HG02588 (cell line): ENCODE measurements at regions not wholly inside any gene's neighbourhood (a gene's known extent, or its start where the extent isn't known, plus 50 kb on each side); places are given as distances from the start of the nearest gene placed in this dataset.
"Not testable (repeated sequence)": the region's sequence is repeated elsewhere in the genome, so short reads cannot be mapped to it uniquely, and the experiment has no call there.

Experiments
- ATAC-seq: cut with Tn5 transposase; IDR thresholded peaks from one replicate; pipeline ENCODE4 v1.9.1; 2021; ENCODE audit warnings: mild to moderate bottlenecking, moderate library complexity; ENCODE audit not compliant: unreplicated experiment

DNA sequence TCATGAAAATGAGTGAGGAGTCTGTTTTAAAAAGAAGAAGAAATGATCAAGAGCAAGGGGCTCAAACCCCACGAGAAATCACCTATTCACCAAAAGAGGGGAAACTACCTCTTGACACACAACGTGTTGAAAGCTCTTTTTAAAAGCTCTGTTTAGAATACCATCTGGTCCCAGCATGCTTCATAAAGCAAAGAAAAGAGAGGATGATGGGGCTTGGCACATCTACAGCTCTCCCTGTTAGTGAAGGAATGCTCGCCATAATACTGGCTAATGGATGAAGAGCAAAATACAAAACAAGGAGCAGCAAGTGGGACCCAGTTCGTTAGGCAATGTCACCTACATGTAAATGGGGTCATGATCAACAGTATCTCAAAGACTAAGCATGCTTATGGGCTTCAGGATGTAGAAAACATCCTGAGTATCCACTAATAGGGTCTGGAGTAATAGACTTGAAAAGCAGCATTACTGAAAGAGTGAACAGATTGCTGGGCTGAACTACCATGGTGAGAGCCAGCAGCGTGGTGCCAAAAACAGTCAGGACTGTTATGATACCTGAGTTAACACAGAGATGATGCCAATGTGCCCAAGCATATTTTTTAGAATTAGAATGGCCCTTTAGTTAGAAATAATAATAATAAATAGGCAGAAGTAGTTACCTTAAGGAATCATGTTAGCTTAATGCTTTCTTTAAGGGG, 159.7 kb upstream of the POU1F1 start:
- no peak for ATAC-seq

DNA sequence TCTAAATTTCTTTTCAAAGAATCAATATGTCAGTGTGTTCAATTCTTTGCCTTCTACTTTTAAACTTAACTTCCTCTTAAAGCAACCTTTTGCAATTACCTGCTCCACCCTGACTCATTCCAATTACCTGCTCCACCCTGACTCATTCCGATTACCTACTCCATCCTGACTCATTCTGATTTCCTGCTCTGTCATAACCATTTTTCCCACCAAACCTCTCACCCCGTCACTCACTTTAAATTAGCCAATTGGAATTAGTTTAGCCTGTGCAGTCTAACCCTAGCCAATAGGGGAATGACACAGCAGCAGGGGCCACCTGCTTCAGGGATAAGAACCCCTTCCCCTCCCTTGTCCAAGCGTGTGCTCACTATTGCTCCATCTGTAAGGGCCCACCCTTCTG, 157.1 kb upstream of the POU1F1 start:
- ATAC-seq: not testable (repeated sequence)

- ATAC-seq: no peak
These were observed 150.5 kb upstream of the POU1F1 start for GRCh38 chr3:87426918-87427317.

DNA sequence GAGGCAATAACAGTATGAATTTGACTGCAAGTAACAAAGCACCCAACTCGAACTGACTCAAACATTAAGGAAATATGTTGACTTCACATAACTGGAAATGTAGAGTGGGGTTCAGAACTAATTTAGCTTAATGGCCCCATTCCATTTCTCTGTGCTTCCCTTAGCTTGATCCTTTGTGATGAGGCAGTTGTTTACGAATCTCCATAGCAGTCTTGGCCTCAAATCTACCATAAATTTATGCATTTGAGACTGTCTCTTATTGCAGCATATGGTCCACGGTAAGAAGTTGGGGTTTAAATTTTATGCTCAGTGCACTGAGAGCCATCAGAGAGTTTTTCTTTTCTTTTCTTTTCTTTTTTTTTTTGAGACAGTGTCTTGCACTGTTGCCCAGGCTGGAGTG, 148.7 kb upstream of the POU1F1 start:
- no peak for ATAC-seq

- no peak for ATAC-seq
These were observed 147.0 kb upstream of the POU1F1 start for GRCh38 chr3:87423336-87423735.

DNA sequence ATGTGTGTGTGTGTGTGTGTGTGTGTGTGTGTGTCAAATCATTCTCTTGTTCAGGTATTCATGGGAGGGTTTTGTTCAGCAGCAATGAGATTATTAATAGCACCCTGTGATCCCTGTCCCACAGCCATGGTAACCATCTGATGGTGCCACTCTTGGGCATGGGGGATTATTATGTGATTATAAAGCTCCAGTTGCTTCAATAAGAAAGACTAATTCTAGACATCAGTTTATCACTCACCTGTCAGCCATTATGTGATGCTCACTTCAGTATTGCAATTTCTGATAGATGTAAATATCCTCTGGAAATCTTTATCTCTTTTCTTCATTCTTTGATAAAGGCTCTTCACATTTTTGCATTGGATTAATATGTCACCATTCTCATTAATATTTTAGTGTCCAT, 145.9 kb upstream of the POU1F1 start:
- ATAC-seq: no peak

- ATAC-seq: no peak
These were observed 143.8 kb upstream of the POU1F1 start for GRCh38 chr3:87420171-87420570.

GRCh38 chr3:87414271-87414670, 137.9 kb upstream of the POU1F1 start:
- no peak for ATAC-seq

- ATAC-seq: no peak
These were observed 137.4 kb upstream of the POU1F1 start for GRCh38 chr3:87413814-87414213.

DNA sequence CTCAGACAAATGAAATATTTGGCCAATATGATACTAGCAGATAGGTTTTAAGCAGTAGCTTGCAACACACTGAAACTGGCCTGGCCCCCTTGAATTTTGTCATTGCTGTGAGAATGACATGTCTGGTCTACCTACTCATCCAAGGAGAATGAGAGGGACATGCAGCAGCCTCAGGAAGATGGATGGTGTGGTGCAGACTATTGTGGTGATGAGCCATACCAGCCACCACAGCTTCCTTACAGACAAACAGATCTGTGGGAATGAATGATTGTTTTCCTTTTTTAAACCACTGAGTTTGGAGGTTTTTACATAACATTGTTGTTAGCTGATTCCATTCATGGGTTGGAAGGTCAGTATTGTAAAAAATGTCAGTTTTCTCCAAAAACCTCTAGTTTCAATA, 133.7 kb upstream of the POU1F1 start:
- ATAC-seq: no peak

- ATAC-seq: no peak
These were observed 121.9 kb upstream of the POU1F1 start for GRCh38 chr3:87398168-87398801.

- ATAC-seq: no peak
These were observed 120.8 kb upstream of the POU1F1 start for GRCh38 chr3:87397211-87397610.

- ATAC-seq: no peak
These were observed 114.4 kb upstream of the POU1F1 start for GRCh38 chr3:87390821-87391220.

- no peak for ATAC-seq
These were observed 114.0 kb upstream of the POU1F1 start for GRCh38 chr3:87390353-87390752.

GRCh38 chr3:87375231-87375682, 98.9 kb upstream of the POU1F1 start:
- no peak for ATAC-seq

DNA sequence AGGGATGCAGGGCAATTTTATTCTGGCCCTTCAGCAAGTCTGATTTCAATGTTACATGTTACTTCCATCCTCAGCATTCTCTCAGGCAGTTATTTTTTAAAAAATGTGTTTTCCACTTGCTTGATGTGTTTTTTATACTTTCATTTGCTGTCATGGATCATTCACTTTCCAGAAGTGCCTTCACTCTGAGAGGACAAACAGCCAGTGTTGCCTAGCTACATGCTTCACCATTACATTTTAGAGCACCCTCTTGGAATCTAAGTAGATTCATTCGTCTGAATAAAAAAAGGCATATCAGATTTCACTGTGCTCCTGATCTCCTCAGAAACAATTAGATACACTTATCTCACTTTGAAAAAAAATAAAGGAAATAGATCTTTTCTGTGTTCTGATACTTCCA, 93.6 kb upstream of the POU1F1 start:
- no peak for ATAC-seq

DNA sequence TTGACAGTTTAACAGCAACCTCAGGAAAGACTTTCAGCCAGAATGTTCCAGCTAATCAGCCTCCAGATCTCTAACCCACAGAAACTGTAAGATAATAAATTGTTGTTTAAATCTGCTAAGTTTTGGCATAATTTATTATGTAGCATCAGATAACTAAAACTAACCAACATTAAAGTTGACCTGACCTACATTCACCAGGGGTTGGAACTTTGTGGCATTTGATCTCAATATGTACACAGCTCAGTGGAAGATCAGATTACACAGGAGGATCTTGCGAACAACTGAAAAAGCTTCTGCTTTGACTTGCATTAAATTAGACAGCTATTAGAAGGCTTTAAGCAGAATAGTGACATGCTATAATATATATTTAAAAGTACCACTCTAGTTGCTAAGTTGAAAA, 91.4 kb upstream of the POU1F1 start:
- ATAC-seq: no peak

GRCh38 chr3:87363721-87364120, 87.3 kb upstream of the POU1F1 start:
- no peak for ATAC-seq

DNA sequence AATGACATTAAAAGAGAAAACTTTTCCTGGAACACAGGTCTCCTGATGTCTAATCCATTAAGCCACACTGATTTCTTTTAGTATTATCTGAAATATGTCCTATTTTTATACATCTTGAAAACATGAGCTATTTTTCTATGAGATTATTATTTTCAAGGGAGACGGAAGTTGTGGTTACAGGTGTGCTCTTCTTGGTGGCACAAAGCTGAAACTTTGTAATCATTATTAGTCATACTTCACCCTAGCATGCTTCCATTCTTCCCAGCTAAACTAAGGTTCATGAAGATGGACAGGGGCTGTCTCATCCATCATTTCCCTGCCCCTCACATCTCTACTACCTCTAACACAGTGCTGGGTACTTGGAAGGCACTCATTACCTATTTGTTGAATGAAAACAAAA, 85.6 kb upstream of the POU1F1 start:
- ATAC-seq: no peak

GRCh38 chr3:87361271-87361670, 84.9 kb upstream of the POU1F1 start:
- no peak for ATAC-seq

- no peak for ATAC-seq
These were observed 83.4 kb upstream of the POU1F1 start for GRCh38 chr3:87359826-87360225.

- no peak for ATAC-seq
These were observed 82.6 kb upstream of the POU1F1 start for GRCh38 chr3:87359025-87359424.

GRCh38 chr3:87358066-87358465, 81.7 kb upstream of the POU1F1 start:
- ATAC-seq: no peak
